ENCODE measurements at regions not wholly inside any gene's neighbourhood (a gene's known extent, or its start where the extent isn't known, plus 50 kb on each side); places are given as distances from the start of the nearest gene placed in this dataset.

DNA sequence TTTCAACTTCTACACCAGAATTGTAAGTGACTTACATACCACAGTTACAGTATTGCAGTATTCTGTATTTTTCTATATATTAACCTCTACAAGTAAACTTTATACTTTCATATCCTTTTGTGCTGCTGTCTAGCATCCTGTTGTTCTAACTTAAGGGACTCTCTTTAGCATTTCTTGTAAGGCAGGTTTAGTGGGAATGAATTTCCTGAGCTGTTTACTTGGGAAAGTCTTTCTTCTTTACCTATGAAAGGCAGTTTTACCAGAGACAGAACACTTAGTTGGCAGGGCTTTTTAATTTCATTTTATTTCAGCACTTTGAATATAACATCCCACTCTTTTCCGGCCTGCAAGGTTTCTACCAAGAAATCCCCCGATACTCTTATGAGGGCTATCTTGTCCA lies 75.8 kb upstream of the WAC start:
- TF ChIP-seq, protein P1, sequence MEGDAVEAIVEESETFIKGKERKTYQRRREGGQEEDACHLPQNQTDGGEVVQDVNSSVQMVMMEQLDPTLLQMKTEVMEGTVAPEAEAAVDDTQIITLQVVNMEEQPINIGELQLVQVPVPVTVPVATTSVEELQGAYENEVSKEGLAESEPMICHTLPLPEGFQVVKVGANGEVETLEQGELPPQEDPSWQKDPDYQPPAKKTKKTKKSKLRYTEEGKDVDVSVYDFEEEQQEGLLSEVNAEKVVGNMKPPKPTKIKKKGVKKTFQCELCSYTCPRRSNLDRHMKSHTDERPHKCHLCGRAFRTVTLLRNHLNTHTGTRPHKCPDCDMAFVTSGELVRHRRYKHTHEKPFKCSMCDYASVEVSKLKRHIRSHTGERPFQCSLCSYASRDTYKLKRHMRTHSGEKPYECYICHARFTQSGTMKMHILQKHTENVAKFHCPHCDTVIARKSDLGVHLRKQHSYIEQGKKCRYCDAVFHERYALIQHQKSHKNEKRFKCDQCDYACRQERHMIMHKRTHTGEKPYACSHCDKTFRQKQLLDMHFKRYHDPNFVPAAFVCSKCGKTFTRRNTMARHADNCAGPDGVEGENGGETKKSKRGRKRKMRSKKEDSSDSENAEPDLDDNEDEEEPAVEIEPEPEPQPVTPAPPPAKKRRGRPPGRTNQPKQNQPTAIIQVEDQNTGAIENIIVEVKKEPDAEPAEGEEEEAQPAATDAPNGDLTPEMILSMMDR (IDR thresholded peaks at IDR 0.05) = no peak
- no peak for TF ChIP-seq POLR2A (IDR thresholded peaks at IDR 0.05)

All from body of pancreas (tissue), 4 donors.